ENCODE measurements at regions not wholly inside any gene's neighbourhood (a gene's known extent, or its start where the extent isn't known, plus 50 kb on each side); places are given as distances from the start of the nearest gene placed in this dataset.
A peak's percentile ranks its signal among the peaks of the same experiment; 100 is the strongest.

- peaks cover 0 to 8% (median 2%) of the 10 kb centered on the region in 4 donors for H3K9me3 ChIP-seq
- peak overlapping the region in 3 of 4 donors; percentile 68 to 95 (median 80) for H3K27ac ChIP-seq
- DNase-seq, result peak; percentile 28 to 88 (median 84)
- TF ChIP-seq POLR2A (IDR thresholded peaks at IDR 0.05) (peak in 1 of 2 donors; percentile 69), CTCF (IDR thresholded peaks at IDR 0.05) (no peak)
- no peaks in the 10 kb centered on the region for H3K27me3 ChIP-seq
- peaks cover 3 to 36% (median 8%) of the 10 kb centered on the region in 4 donors for H3K4me1 ChIP-seq
- no peak overlapping the region for H3K4me3 ChIP-seq
- no peaks in the 10 kb centered on the region for H3K36me3 ChIP-seq
Observed at GRCh38 chr1:229130028-229130668, 140.8 kb upstream of the RAB4A start.

- no peak for TF ChIP-seq POLR2A (IDR thresholded peaks at IDR 0.05)
- no peak for TF ChIP-seq CTCF (IDR thresholded peaks at IDR 0.05)
- Histone ChIP-seq H3K27me3 (no peaks in the 10 kb centered on the region), H3K4me3 (no peak overlapping the region), H3K4me1 (peaks cover 3 to 36% (median 8%) of the 10 kb centered on the region in 4 donors), H3K36me3 (no peaks in the 10 kb centered on the region), H3K9me3 (peaks cover 0 to 8% (median 3%) of the 10 kb centered on the region in 4 donors), H3K27ac (peak overlapping the region in 3 of 4 donors; percentile 68 to 95 (median 80))
- DNase-seq, result no peak
Observed at GRCh38 chr1:229131243-229132105, 139.4 kb upstream of the RAB4A start.

GRCh38 chr1:229132106-229132443 lies 138.8 kb upstream of the RAB4A start:
- H3K4me3 ChIP-seq, result no peak overlapping the region
- H3K36me3 ChIP-seq, result no peaks in the 10 kb centered on the region
- H3K27ac ChIP-seq, result peak overlapping the region in 3 of 4 donors; percentile 68 to 95 (median 80)
- H3K9me3 ChIP-seq, result peaks cover 0 to 8% (median 3%) of the 10 kb centered on the region in 4 donors
- no peaks in the 10 kb centered on the region for H3K27me3 ChIP-seq
- peaks cover 3 to 36% (median 8%) of the 10 kb centered on the region in 4 donors for H3K4me1 ChIP-seq
- DNase-seq, result no peak
- no peak for TF ChIP-seq CTCF (IDR thresholded peaks at IDR 0.05)
- no peak for TF ChIP-seq POLR2A (IDR thresholded peaks at IDR 0.05)

GRCh38 chr1:229132706-229133105 lies 138.2 kb upstream of the RAB4A start:
- peaks cover 3 to 36% (median 8%) of the 10 kb centered on the region in 4 donors for H3K4me1 ChIP-seq
- peak overlapping the region in 2 of 4 donors; percentile 80 to 95 for H3K27ac ChIP-seq
- no peaks in the 10 kb centered on the region for H3K36me3 ChIP-seq
- no peaks in the 10 kb centered on the region for H3K27me3 ChIP-seq
- TF ChIP-seq POLR2A (IDR thresholded peaks at IDR 0.05) (no peak), CTCF (IDR thresholded peaks at IDR 0.05) (no peak)
- H3K9me3 ChIP-seq, result peaks cover 0 to 8% (median 3%) of the 10 kb centered on the region in 4 donors
- DNase-seq, result no peak
- no peak overlapping the region for H3K4me3 ChIP-seq

DNA sequence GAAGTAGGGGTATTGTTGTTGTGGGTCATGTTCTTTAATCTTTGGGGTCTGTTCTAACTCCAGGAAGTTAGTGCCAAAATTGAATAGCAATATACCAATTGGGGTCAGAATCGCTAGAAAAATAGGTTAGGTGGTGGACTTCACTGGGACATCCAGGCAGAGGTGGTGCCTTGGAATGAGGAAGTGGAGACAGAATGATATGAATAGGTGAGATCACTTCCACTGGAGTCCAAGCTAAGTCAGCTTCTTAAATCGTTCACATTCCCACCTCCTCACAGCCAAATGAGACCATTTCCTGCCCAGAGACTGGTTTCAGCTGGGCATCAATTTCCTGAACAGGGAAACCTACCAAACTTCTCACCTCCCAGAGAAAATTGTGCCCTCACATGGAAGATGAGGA lies 137.8 kb upstream of the RAB4A start:
- H3K27ac ChIP-seq, result peak overlapping the region in 2 of 4 donors; percentile 80 to 95
- peaks cover 3 to 36% (median 8%) of the 10 kb centered on the region in 4 donors for H3K4me1 ChIP-seq

More for the DNA sequence above, 137.8 kb upstream of the RAB4A start:
- Histone ChIP-seq H3K4me3 (no peak overlapping the region), H3K36me3 (no peaks in the 10 kb centered on the region), H3K27me3 (no peaks in the 10 kb centered on the region), H3K9me3 (peaks cover 0 to 8% (median 3%) of the 10 kb centered on the region in 4 donors)
- DNase-seq, result no peak
- TF ChIP-seq POLR2A (IDR thresholded peaks at IDR 0.05), result no peak
- no peak for TF ChIP-seq CTCF (IDR thresholded peaks at IDR 0.05)

Measured in Peyer's patch (tissue), 4 donors.